ENCODE measurements at regions not wholly inside any gene's neighbourhood (a gene's known extent, or its start where the extent isn't known, plus 50 kb on each side); places are given as distances from the start of the nearest gene placed in this dataset.

DNA sequence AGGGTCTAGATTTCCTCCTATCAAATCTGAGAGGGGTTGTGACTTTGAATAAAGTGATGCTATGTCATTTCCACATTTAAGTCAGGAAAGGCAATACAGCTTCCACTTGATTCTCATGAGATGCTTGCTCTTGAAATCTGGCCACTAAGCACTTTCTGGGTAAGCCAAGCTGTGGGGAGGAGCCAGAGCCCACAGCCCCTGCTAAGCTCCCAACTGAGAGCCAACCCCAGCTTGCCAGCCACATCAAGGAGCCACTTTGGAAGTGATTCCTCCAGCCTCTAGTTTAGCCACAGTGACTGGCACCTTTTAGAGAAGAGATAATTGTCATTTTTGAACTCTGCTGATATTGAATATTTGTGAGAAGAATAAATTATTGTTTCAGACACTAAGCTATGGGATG lies 1441.5 kb upstream of the IGFBP7 start:
- Histone ChIP-seq H3K27ac (ENCODE audit: extremely low read depth, low read depth, low read length) (no peak overlapping the region), H3K4me3 (ENCODE audit: low read depth, low read length) (no peak overlapping the region), H3K36me3 (ENCODE audit: control insufficient read depth in 2 of 2, insufficient read depth in 1 of 2, low read length in 2 of 2) (no peaks in the 10 kb centered on the region), H3K9me3 (ENCODE audit: control insufficient read depth, insufficient read depth, low read depth, low read length) (no peaks in the 10 kb centered on the region), H3K4me1 (ENCODE audit: control insufficient read depth, insufficient read depth, low read length) (no peaks in the 10 kb centered on the region)
- CTCF ChIA-PET: interaction anchor here (0.5 kb wide), 1 partner anchor 479 kb away, joined by 4 read pairs; no protein-coding TSS in a partner anchor
- TF ChIP-seq ZNF37A (tag by site-specific recombination; IDR thresholded peaks at IDR 0.05): no peak
- TF ChIP-seq, protein P1, sequence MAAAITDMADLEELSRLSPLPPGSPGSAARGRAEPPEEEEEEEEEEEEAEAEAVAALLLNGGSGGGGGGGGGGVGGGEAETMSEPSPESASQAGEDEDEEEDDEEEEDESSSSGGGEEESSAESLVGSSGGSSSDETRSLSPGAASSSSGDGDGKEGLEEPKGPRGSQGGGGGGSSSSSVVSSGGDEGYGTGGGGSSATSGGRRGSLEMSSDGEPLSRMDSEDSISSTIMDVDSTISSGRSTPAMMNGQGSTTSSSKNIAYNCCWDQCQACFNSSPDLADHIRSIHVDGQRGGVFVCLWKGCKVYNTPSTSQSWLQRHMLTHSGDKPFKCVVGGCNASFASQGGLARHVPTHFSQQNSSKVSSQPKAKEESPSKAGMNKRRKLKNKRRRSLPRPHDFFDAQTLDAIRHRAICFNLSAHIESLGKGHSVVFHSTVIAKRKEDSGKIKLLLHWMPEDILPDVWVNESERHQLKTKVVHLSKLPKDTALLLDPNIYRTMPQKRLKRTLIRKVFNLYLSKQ (tag by site-specific recombination; IDR thresholded peaks at IDR 0.05; ENCODE audit: borderline replicate concordance): no peak
- TF ChIP-seq, protein P2, sequence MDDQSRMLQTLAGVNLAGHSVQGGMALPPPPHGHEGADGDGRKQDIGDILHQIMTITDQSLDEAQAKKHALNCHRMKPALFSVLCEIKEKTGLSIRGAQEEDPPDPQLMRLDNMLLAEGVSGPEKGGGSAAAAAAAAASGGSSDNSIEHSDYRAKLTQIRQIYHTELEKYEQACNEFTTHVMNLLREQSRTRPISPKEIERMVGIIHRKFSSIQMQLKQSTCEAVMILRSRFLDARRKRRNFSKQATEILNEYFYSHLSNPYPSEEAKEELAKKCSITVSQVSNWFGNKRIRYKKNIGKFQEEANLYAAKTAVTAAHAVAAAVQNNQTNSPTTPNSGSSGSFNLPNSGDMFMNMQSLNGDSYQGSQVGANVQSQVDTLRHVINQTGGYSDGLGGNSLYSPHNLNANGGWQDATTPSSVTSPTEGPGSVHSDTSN (CRISPR knock-in tag; IDR thresholded peaks at IDR 0.05): no peak
- TF ChIP-seq ZFP3 (tag by site-specific recombination; IDR thresholded peaks at IDR 0.05; ENCODE audit: low read depth): no peak
- TF ChIP-seq ZNF132 (tag by site-specific recombination; IDR thresholded peaks at IDR 0.05; ENCODE audit: borderline replicate concordance): no peak
- TF ChIP-seq GLI4 (tag by site-specific recombination; IDR thresholded peaks at IDR 0.05): no peak
- TF ChIP-seq, protein P3, sequence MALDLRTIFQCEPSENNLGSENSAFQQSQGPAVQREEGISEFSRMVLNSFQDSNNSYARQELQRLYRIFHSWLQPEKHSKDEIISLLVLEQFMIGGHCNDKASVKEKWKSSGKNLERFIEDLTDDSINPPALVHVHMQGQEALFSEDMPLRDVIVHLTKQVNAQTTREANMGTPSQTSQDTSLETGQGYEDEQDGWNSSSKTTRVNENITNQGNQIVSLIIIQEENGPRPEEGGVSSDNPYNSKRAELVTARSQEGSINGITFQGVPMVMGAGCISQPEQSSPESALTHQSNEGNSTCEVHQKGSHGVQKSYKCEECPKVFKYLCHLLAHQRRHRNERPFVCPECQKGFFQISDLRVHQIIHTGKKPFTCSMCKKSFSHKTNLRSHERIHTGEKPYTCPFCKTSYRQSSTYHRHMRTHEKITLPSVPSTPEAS (tag by site-specific recombination; IDR thresholded peaks at IDR 0.05): no peak
- no peak for TF ChIP-seq ZNF544 (tag by site-specific recombination; IDR thresholded peaks at IDR 0.05)
- TF ChIP-seq ZNF155 (tag by site-specific recombination; IDR thresholded peaks at IDR 0.05): no peak
- no peak for TF ChIP-seq ZBTB20 (tag by site-specific recombination; IDR thresholded peaks at IDR 0.05)
- no peak for TF ChIP-seq ZNF571 (tag by site-specific recombination; IDR thresholded peaks at IDR 0.05)
- TF ChIP-seq, protein P4, sequence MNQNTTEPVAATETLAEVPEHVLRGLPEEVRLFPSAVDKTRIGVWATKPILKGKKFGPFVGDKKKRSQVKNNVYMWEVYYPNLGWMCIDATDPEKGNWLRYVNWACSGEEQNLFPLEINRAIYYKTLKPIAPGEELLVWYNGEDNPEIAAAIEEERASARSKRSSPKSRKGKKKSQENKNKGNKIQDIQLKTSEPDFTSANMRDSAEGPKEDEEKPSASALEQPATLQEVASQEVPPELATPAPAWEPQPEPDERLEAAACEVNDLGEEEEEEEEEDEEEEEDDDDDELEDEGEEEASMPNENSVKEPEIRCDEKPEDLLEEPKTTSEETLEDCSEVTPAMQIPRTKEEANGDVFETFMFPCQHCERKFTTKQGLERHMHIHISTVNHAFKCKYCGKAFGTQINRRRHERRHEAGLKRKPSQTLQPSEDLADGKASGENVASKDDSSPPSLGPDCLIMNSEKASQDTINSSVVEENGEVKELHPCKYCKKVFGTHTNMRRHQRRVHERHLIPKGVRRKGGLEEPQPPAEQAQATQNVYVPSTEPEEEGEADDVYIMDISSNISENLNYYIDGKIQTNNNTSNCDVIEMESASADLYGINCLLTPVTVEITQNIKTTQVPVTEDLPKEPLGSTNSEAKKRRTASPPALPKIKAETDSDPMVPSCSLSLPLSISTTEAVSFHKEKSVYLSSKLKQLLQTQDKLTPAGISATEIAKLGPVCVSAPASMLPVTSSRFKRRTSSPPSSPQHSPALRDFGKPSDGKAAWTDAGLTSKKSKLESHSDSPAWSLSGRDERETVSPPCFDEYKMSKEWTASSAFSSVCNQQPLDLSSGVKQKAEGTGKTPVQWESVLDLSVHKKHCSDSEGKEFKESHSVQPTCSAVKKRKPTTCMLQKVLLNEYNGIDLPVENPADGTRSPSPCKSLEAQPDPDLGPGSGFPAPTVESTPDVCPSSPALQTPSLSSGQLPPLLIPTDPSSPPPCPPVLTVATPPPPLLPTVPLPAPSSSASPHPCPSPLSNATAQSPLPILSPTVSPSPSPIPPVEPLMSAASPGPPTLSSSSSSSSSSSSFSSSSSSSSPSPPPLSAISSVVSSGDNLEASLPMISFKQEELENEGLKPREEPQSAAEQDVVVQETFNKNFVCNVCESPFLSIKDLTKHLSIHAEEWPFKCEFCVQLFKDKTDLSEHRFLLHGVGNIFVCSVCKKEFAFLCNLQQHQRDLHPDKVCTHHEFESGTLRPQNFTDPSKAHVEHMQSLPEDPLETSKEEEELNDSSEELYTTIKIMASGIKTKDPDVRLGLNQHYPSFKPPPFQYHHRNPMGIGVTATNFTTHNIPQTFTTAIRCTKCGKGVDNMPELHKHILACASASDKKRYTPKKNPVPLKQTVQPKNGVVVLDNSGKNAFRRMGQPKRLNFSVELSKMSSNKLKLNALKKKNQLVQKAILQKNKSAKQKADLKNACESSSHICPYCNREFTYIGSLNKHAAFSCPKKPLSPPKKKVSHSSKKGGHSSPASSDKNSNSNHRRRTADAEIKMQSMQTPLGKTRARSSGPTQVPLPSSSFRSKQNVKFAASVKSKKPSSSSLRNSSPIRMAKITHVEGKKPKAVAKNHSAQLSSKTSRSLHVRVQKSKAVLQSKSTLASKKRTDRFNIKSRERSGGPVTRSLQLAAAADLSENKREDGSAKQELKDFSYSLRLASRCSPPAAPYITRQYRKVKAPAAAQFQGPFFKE (tag by site-specific recombination; IDR thresholded peaks at IDR 0.05; ENCODE audit: borderline replicate concordance): no peak
- POLR2A ChIA-PET: no interaction called here

DNA sequence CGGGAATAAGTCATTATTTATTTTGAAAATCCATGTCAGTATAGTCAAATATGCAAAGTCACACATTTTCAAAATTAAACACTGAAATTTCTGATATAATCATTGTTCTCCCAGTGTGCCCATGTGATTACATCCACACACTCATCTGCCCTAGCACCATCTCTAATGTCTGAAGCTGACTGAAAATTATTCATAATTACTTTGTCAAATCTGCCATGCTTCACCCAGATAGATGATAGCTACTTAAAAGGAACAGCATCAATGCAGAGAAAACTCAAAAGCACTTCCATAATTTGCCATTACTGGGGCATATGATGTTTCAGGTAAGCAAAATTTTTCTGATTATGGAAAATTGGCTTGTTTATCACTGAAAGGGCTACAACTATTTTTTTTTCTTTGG lies 1433.3 kb upstream of the IGFBP7 start:
- TF ChIP-seq HOXA7 (CRISPR knock-in tag; IDR thresholded peaks at IDR 0.05; ENCODE audit: borderline replicate concordance) (no peak), ZNF768 (tag by site-specific recombination; IDR thresholded peaks at IDR 0.05) (no peak), ZNF138 (tag by site-specific recombination; IDR thresholded peaks at IDR 0.05; ENCODE audit: borderline replicate concordance) (no peak)
- POLR2A ChIA-PET: no interaction called here
- CTCF ChIA-PET: no interaction called here
- H3K4me3 ChIP-seq (ENCODE audit: low read depth, low read length): no peak overlapping the region
- H3K4me1 ChIP-seq (ENCODE audit: control insufficient read depth, insufficient read depth, low read length): no peaks in the 10 kb centered on the region
- H3K36me3 ChIP-seq (ENCODE audit: control insufficient read depth in 2 of 2, insufficient read depth in 1 of 2, low read length in 2 of 2): no peaks in the 10 kb centered on the region
- no peaks in the 10 kb centered on the region for H3K9me3 ChIP-seq (ENCODE audit: control insufficient read depth, insufficient read depth, low read depth, low read length)
- H3K27ac ChIP-seq (ENCODE audit: extremely low read depth, low read depth, low read length): no peak overlapping the region
